ENCODE measurements at regions not wholly inside any gene's neighbourhood (a gene's known extent, or its start where the extent isn't known, plus 50 kb on each side); places are given as distances from the start of the nearest gene placed in this dataset.

DNA sequence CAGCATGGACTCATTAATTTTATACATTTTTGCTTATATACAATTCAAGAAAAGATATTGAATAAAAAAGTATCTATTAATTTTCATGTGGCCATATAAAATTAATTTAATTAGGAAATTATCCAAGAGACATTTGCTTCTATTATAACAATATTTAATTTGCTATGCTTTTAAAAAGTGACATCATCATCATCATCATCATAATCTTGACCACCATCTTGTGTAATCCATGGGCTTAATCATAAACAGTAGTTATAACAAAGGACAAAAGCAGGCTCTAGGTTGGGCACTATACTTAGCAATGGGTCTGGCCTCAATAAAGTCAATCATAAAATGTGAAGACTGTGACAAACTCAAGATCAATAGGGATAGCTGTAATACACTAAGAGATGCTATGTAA, 1031.6 kb downstream of the SLITRK1 start:
- TF ChIP-seq REST (IDR thresholded peaks at IDR 0.05; ENCODE audit: insufficient replicate concordance, low read depth) = no peak
- TF ChIP-seq, protein P1, sequence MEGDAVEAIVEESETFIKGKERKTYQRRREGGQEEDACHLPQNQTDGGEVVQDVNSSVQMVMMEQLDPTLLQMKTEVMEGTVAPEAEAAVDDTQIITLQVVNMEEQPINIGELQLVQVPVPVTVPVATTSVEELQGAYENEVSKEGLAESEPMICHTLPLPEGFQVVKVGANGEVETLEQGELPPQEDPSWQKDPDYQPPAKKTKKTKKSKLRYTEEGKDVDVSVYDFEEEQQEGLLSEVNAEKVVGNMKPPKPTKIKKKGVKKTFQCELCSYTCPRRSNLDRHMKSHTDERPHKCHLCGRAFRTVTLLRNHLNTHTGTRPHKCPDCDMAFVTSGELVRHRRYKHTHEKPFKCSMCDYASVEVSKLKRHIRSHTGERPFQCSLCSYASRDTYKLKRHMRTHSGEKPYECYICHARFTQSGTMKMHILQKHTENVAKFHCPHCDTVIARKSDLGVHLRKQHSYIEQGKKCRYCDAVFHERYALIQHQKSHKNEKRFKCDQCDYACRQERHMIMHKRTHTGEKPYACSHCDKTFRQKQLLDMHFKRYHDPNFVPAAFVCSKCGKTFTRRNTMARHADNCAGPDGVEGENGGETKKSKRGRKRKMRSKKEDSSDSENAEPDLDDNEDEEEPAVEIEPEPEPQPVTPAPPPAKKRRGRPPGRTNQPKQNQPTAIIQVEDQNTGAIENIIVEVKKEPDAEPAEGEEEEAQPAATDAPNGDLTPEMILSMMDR (IDR thresholded peaks at IDR 0.05; ENCODE audit: insufficient read depth, low read length) = no peak

Measured in HL-60 (cell line).